ENCODE measurements at regions not wholly inside any gene's neighbourhood (a gene's known extent, or its start where the extent isn't known, plus 50 kb on each side); places are given as distances from the start of the nearest gene placed in this dataset.

- no peak for TF ChIP-seq CTCF (IDR thresholded peaks at IDR 0.05)
- TF ChIP-seq POLR2A (IDR thresholded peaks at IDR 0.05), result no peak
Measured at GRCh38 chr1:76759171-76759860, 108.0 kb upstream of the ST6GALNAC5 start.
